Lower leg skin (tissue), 3 donors: ENCODE measurements at regions not wholly inside any gene's neighbourhood (a gene's known extent, or its start where the extent isn't known, plus 50 kb on each side); places are given as distances from the start of the nearest gene placed in this dataset.

Source experiments
- POLR2A ChIP-seq, 2 donors: fragments of 450-650 bp; IDR thresholded peaks; one replicate each; pipeline ENCODE4 v1.6.1; 2016 to 2017; ENCODE audit warnings: antibody characterized with exemption in 2 of 2, mild to moderate bottlenecking in 1 of 2, moderate library complexity in 1 of 2
- TF ChIP-seq, protein P1 (sequence below), 3 donors: fragments of 450-650 bp; IDR thresholded peaks; one replicate each; pipeline ENCODE4 v1.5.1; 2016; ENCODE audit warnings: antibody characterized with exemption in 3 of 3, mild to moderate bottlenecking in 3 of 3, moderate library complexity in 2 of 3

DNA sequence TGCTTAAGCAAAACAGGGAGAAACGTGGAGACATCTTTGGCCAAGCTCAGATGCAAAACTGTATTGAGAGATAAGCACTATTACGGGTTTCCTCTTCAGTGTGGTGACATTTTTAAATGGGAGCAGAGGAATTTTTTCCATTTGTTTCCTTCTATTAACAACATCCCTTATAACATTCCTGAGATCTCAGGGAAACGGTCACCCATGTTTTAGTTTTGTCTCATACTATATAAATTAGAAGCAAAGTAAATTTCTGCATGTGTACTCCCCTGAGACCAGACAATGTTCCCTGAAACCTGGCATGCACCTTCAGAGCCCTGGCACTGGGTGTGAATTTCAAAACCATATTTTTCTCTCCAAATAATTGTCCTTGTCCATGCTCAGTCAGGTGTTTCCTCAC is 57.6 kb upstream of the RNF152 start:
- TF ChIP-seq, protein P1, sequence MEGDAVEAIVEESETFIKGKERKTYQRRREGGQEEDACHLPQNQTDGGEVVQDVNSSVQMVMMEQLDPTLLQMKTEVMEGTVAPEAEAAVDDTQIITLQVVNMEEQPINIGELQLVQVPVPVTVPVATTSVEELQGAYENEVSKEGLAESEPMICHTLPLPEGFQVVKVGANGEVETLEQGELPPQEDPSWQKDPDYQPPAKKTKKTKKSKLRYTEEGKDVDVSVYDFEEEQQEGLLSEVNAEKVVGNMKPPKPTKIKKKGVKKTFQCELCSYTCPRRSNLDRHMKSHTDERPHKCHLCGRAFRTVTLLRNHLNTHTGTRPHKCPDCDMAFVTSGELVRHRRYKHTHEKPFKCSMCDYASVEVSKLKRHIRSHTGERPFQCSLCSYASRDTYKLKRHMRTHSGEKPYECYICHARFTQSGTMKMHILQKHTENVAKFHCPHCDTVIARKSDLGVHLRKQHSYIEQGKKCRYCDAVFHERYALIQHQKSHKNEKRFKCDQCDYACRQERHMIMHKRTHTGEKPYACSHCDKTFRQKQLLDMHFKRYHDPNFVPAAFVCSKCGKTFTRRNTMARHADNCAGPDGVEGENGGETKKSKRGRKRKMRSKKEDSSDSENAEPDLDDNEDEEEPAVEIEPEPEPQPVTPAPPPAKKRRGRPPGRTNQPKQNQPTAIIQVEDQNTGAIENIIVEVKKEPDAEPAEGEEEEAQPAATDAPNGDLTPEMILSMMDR (IDR thresholded peaks at IDR 0.05) = no peak
- no peak for TF ChIP-seq POLR2A (IDR thresholded peaks at IDR 0.05)
